Natural killer cell treated with Interleukin-12 subunit alpha and Interleukin-12 subunit beta and Interleukin-15 and Interleukin-18, amount 100 ng/mL, for 72 hours (primary cell): ENCODE measurements at regions not wholly inside any gene's neighbourhood (a gene's known extent, or its start where the extent isn't known, plus 50 kb on each side); places are given as distances from the start of the nearest gene placed in this dataset.
A peak's percentile ranks its signal among the peaks of the same experiment; 100 is the strongest.

Experiments used
- ATAC-seq, 2 donors: fragments of 150-1000 bp; cut with Tn5 transposase in 1 of 2; sonication (Bioruptor Pico), chemical (Tn5 transposase) in 1 of 2; 2 replicates each; pipeline ENCODE4 v1.10.0; 2021
- DNase-seq: peaks from one replicate; pipeline ENCODE4 v3.0.0; 2022; ENCODE audit warnings: low spot score
- H3K27ac Mint-ChIP-seq, 2 donors: 1 replicate in 1 of 2; 2 replicates in 1 of 2; pipeline ENCODE4 v1.8.0; 2022; ENCODE audit warnings: mixed read lengths in 2 of 2, mild to moderate bottlenecking in 1 of 2, moderate library complexity in 1 of 2
- H3K27me3 Mint-ChIP-seq, 2 donors: 1 replicate in 1 of 2; 2 replicates in 1 of 2; pipeline ENCODE4 v1.8.0; 2022; ENCODE audit warnings: mixed read lengths in 2 of 2
- H3K36me3 Mint-ChIP-seq: one replicate; pipeline ENCODE4 v1.8.0; 2022; ENCODE audit warnings: mixed read lengths
- H3K4me1 Mint-ChIP-seq, 2 donors: 1 replicate in 1 of 2; 2 replicates in 1 of 2; pipeline ENCODE4 v1.8.0; 2022; ENCODE audit warnings: low read depth in 2 of 2, mixed read lengths in 2 of 2, mild to moderate bottlenecking in 1 of 2
- H3K4me3 Mint-ChIP-seq: one replicate; pipeline ENCODE4 v1.8.0; 2022; ENCODE audit warnings: mixed read lengths
- H3K9me3 Mint-ChIP-seq: 2 replicates; pipeline ENCODE4 v1.8.0; 2022; ENCODE audit warnings: mixed read lengths

DNA sequence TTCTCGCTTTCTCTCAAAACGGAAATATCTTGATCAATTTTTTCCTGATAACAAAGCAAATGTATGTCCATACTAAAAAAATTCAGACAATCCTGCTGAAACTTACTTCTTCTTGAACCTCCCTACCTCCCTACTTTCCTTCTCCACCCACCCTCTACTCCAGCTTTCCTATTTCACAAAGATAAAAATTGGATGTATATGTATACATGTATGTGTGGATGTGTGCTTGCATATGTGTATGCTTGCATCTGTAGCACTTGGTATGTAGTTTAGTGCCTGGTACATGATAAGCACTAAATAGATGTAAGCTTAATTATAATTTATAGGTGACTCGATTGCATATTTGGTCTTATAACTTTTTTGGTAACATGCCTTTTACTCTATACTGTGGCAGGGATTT, 167.5 kb upstream of the ITGA4 start:
- DNase-seq (no peak), ATAC-seq (no peak)
- Mint-ChIP-seq H3K9me3 (no peaks in the 10 kb centered on the region), H3K36me3 (peaks cover 6% of the 10 kb centered on the region), H3K4me1 (no peaks in the 10 kb centered on the region), H3K27ac (no peak overlapping the region), H3K27me3 (no peaks in the 10 kb centered on the region), H3K4me3 (no peak overlapping the region)

DNA sequence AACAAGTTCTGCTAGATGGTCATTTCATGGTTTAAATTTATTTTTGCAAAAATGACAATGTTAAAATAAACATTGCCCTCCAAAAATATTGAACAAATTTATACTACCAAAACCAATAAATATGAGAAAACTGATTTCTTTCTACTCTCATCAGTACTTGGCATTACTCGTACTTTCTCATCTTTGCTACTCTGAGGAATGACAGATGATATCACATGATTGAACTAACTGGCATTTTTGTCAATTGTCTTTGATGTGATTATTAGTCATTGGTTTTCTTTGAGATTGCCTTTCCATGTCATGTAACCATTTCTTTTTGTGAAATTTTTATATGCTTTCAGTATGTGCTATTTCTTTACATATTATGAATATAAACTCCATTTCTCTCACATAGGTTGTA, 167.0 kb upstream of the ITGA4 start:
- H3K27ac Mint-ChIP-seq: no peak overlapping the region
- no peaks in the 10 kb centered on the region for H3K9me3 Mint-ChIP-seq
- no peaks in the 10 kb centered on the region for H3K27me3 Mint-ChIP-seq
- DNase-seq: no peak
- no peak overlapping the region for H3K4me3 Mint-ChIP-seq
- H3K4me1 Mint-ChIP-seq: no peaks in the 10 kb centered on the region
- ATAC-seq: no peak
- peaks cover 2% of the 10 kb centered on the region for H3K36me3 Mint-ChIP-seq

DNA sequence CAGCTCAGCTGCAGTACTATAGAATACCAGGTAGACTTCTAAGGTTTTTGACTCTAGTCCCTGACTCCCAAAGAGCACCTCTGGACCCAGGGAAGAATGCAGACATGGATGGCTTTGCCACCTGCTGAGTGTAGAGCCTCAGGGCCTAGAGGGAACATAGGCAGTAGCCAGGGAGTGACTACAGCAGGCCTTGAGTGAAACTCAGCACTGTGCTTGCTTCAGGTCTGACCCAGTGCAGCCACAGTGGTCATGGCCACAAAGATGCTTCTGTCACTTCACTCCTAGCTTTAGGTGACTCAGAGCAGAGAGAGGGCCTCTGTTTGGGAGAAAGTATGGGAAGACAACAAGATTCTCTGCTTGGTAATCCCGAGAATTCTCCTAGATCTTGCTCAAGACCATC, 162.2 kb upstream of the ITGA4 start:
- H3K27me3 Mint-ChIP-seq: no peaks in the 10 kb centered on the region
- peaks cover 11% of the 10 kb centered on the region for H3K9me3 Mint-ChIP-seq
- DNase-seq: no peak
- peaks cover 25% of the 10 kb centered on the region for H3K36me3 Mint-ChIP-seq
- no peak overlapping the region for H3K4me3 Mint-ChIP-seq
- no peak for ATAC-seq
- peaks cover 4 to 5% of the 10 kb centered on the region in 2 donors for H3K4me1 Mint-ChIP-seq
- no peak overlapping the region for H3K27ac Mint-ChIP-seq

DNA sequence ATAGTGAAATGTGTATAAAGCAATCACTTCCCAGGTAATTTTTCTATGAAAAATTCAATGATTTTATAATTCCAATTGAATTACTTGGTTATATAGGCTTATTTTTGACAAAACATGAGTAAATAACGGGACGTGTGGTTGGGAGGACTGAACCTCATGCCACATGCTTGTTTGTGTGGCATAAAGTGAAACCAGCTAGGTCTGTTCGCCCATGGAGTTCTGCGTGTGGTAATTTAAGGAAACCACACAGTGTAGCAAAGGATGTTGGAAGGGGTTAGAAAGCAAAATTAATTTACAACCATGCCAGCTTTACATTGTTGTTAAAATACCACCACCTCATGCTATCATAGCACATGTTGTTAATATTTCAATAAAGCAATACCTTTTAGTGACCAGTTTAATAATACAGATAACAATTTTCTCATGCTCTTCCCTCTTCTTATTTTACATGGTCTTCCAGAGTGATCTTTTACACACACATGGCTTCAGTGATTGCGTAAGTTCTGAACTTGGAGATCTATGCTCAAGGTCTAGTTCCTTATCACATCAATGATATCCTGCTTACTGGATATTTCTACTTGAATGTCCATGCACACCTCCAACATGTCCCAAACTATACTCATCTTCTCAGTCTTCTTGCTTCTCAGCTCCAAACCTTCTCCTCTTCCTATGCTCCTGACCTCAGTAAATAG, 156.4 kb upstream of the ITGA4 start:
- ATAC-seq (peak; percentile 70 to 73), DNase-seq (no peak)
- H3K27me3 Mint-ChIP-seq: no peaks in the 10 kb centered on the region
- peaks cover 35 to 42% of the 10 kb centered on the region in 2 donors for H3K4me1 Mint-ChIP-seq
- H3K9me3 Mint-ChIP-seq: peaks cover 11% of the 10 kb centered on the region
- H3K4me3 Mint-ChIP-seq: peak overlapping the region; percentile 79
- H3K27ac Mint-ChIP-seq: peak overlapping the region; percentile 60 to 66
- peaks cover 20% of the 10 kb centered on the region for H3K36me3 Mint-ChIP-seq

DNA sequence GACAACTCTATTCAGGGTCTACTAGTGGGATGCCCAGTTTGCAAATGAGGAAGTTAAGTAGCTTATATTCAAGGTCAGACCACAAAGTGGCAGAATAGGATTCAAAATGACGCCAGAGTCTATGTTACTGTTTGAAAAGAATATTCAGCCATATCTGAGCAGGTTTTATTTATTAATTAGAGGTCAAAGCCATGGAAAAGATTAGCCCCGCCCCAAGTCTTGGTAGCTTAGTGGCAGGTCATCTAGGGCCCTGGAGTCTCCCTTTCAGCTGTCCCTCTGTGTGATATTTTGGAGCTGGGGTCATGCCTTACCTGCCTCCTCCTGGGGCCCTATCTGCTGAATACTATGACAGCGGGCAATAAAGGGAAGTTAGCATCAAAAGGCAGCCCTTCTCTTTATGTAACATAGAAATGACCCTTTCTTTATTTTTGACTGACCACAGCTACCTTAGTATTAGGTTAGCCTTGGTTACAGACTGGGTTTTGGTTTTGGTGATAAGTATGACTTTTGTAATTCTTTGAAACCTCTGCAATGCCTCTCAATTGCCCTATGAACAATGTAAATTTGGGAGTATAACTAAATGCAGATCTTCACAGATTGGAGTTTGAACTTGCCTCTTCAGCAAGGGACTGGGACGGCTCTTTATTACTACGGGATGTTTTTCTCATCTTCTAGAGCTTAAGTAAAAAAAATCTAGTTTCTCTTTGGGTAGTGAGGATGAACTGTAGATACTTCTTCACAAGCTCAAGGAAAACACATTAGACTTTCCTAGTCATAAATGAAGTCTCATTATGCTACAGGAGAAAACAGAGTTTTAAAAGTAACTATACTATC, 153.0 kb upstream of the ITGA4 start:
- ATAC-seq (peak in 1 of 2 donors; percentile 13), DNase-seq (no peak)
- H3K4me1 Mint-ChIP-seq: peaks cover 63 to 76% of the 10 kb centered on the region in 2 donors
- H3K4me3 Mint-ChIP-seq: peak overlapping the region; percentile 83
- H3K9me3 Mint-ChIP-seq: peaks cover 5% of the 10 kb centered on the region
- no peaks in the 10 kb centered on the region for H3K27me3 Mint-ChIP-seq
- no peaks in the 10 kb centered on the region for H3K36me3 Mint-ChIP-seq
- H3K27ac Mint-ChIP-seq: peak overlapping the region; percentile 94 to 99

DNA sequence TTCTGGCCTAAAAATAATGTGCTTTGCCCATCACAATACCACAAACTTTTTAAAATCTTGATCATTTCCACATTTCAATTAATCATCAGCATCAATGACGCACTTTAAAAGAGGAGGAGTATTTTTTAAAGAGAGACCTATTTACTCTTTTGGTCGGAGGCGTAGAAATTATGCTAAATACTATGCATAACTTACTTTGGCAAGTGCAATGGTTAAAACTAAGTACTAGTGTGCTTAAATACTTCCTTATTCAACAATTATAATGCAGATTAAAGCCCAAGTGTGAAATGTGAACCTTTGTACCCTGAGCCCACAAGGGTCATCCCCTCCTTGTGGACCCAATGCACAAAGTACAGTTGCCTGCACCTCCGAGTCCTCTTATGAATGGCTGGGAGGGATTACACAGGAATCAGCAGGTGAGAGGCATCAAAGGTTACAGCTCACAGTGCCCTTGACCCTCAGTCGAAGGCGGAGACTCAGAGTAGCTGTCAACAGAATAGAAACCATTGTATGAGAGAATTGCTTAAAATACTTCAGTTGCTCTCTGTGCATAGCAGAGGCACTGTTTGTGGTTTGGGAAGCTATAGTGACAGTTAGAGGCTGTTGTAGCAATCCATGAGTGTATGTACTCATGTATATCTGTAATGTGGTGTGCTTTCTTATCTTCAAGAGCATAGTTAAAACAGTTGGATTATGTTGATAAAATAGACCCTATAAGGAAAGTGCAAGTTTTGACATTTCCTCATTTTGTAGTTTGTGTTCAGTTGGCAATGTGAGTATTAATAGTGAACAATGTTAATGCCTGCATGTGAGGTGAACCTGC, 151.7 kb upstream of the ITGA4 start:
- H3K4me1 Mint-ChIP-seq: peaks cover 61 to 75% of the 10 kb centered on the region in 2 donors
- no peaks in the 10 kb centered on the region for H3K27me3 Mint-ChIP-seq
- H3K9me3 Mint-ChIP-seq: no peaks in the 10 kb centered on the region
- DNase-seq (peak; percentile 65), ATAC-seq (peak; percentile 89 to 90)
- H3K4me3 Mint-ChIP-seq: peak overlapping the region; percentile 83
- H3K27ac Mint-ChIP-seq: peak overlapping the region; percentile 94 to 99
- H3K36me3 Mint-ChIP-seq: no peaks in the 10 kb centered on the region

DNA sequence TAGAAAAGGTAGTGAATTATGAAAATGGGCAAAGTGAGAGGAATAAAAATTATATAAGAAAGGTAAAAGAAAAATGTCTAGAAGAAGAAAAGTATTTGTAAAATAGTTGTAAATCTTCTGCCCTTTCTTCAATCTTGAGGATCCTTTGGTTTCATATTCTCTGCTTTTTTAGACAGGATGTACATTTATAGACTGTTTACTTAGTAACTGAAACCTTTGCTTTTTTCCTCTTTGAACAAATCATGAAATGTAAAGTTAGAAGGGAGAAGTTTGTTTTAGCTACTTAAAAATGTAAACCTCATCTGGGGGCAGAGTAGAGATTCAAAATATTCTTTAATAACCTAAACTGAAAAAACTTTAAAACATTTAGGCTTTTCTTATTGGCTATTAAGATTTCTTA, 150.4 kb upstream of the ITGA4 start:
- H3K4me3 Mint-ChIP-seq: peak overlapping the region; percentile 83
- no peaks in the 10 kb centered on the region for H3K9me3 Mint-ChIP-seq
- no peaks in the 10 kb centered on the region for H3K36me3 Mint-ChIP-seq
- H3K27me3 Mint-ChIP-seq: no peaks in the 10 kb centered on the region
- DNase-seq (no peak), ATAC-seq (no peak)
- H3K27ac Mint-ChIP-seq: peak overlapping the region; percentile 94 to 99
- peaks cover 51 to 66% of the 10 kb centered on the region in 2 donors for H3K4me1 Mint-ChIP-seq

DNA sequence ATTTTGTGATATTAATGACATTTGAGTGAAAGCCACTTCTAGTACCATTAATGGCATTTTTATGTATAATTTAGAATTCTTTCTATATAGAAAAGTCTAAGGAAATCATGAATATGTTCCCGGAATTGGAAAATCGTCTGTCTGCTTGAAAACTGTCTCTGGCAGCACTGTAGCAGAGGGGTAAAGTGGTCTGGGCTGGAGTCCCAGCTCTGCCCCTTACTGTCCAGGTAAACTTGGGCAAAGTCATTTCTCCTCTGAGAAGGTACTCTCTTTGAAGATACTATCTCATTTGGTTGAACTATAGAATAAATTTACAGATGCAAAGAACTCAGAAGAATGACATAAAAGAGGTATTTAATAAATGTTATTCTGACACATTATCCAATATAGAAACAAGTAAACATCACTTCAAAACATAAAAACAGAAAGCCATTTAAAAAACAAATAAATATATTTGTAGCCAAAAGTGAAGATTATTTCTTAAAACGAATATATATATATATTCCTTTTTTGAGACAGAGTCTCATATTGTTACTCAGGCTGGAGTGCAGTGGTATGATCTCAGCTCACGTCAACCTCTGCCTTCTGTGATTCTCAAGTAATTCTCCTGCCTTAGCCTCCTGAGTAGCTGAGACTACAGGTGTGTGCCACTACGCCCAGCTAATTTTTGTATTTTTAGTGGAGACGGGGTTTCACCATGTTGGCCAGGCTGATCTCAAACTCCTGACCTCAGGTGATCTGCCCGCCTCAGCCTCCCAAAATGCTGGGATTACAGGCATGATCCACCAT, 149.8 kb upstream of the ITGA4 start:
- peak overlapping the region; percentile 83 for H3K4me3 Mint-ChIP-seq
- peaks cover 56 to 70% of the 10 kb centered on the region in 2 donors for H3K4me1 Mint-ChIP-seq
- no peaks in the 10 kb centered on the region for H3K9me3 Mint-ChIP-seq
- H3K27ac Mint-ChIP-seq: peak overlapping the region; percentile 94 to 99
- no peaks in the 10 kb centered on the region for H3K36me3 Mint-ChIP-seq
- ATAC-seq (no peak), DNase-seq (no peak)
- H3K27me3 Mint-ChIP-seq: no peaks in the 10 kb centered on the region

DNA sequence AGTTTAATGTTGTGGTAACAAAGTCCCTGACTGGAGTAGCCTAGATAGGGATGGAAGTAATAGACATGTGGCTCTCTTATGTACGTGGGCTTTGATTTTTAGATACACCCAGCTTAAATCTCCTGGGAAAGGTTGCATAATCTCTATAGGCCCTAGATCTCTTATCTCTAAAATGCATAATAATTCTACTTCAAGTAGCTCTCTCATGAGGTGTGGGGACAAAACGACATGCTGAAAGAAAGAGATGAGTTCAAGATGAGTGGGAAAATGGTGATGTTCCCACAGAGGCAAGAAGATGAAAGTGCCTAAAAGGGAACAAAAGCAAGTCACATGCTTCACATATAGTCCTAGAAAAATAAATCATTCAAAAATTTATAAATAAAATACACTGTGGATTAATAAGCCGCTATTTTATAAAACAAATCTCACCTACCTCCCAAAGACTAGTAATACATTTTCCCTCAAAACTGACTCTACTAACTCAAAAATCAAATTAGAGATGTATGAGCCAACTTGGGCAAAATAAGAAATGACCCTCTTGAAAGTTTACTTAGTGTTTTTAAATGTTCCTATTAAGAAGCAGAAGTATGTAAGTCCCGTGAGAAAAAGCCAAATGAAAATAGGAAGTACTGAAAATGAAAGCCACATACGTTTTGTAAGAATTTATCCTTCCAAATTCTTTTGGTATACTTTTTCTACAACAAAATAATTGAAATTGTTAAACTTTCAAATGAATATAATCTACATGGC, 148.2 kb upstream of the ITGA4 start:
- no peaks in the 10 kb centered on the region for H3K36me3 Mint-ChIP-seq
- peak overlapping the region; percentile 94 to 99 for H3K27ac Mint-ChIP-seq
- DNase-seq (no peak), ATAC-seq (no peak)
- no peaks in the 10 kb centered on the region for H3K27me3 Mint-ChIP-seq
- H3K9me3 Mint-ChIP-seq: no peaks in the 10 kb centered on the region
- peak overlapping the region; percentile 83 for H3K4me3 Mint-ChIP-seq
- H3K4me1 Mint-ChIP-seq: peaks cover 65 to 83% of the 10 kb centered on the region in 2 donors

DNA sequence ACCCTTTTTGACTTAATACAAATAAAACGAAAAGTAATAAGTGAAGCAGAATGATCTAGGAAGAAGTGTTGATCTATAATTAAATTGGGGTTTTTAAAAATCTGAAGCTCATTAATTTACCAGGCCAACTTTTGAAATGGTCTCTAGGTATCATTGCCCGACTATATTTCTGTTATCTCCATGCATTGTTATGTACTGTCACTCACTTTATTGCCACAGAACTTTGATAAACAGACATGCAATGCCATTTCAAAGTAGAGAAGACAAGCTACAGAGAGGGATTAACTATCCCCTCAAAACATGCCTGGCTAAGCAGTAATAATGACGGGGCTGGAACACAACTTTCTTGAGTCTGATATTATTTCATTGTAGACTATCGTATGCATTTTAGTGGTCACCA, 147.6 kb upstream of the ITGA4 start:
- Mint-ChIP-seq H3K4me1 (peaks cover 62 to 83% of the 10 kb centered on the region in 2 donors), H3K9me3 (no peaks in the 10 kb centered on the region), H3K4me3 (peak overlapping the region; percentile 83), H3K27me3 (no peaks in the 10 kb centered on the region), H3K27ac (peak overlapping the region; percentile 94 to 99), H3K36me3 (no peaks in the 10 kb centered on the region)
- ATAC-seq (no peak), DNase-seq (no peak)

DNA sequence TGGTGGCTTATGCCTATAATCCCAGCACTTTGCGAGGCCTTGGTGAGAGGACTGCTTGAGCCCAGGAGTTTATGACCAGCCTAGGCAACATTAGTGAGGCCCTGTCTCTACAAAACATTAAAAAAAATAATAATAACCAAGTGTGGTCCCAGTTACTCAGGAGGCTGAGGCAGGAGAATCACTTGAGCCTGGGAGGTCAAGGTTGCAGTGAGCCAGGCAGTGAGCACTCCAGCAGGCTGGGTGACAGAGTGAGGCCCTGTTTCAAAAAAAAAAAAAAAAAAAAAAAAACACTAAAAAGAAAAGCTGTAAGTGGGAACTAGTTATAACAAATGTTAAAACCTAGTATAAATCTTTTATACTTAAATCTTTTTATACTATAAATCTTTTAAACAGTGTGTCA, 146.2 kb upstream of the ITGA4 start:
- no peak for DNase-seq
- no peaks in the 10 kb centered on the region for H3K27me3 Mint-ChIP-seq
- H3K9me3 Mint-ChIP-seq: no peaks in the 10 kb centered on the region
- H3K27ac Mint-ChIP-seq: no peak overlapping the region
- H3K36me3 Mint-ChIP-seq: no peaks in the 10 kb centered on the region
- H3K4me3 Mint-ChIP-seq: no peak overlapping the region
- no peak for ATAC-seq
- H3K4me1 Mint-ChIP-seq: peaks cover 50 to 69% of the 10 kb centered on the region in 2 donors

DNA sequence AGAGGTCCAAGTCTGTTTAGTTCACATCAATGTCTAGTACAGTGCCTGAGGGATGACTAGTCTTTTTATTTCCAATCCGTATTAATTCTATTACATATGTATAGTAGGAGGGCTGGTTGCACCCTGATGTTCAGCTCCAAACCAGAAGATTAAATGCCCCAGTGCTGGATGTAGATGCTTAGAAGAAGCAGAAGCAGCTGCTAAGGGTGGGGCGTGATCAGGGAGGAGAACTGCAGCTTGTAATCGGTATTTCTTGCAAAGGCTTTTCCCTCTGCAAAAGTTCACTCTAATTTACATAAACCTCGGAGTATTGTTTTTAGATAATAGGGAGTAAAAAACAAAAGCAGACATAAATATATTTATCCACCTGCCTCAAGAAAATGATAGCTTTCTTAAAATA, 145.3 kb upstream of the ITGA4 start:
- Mint-ChIP-seq H3K4me3 (peak overlapping the region; percentile 83), H3K4me1 (peaks cover 43 to 60% of the 10 kb centered on the region in 2 donors), H3K36me3 (no peaks in the 10 kb centered on the region), H3K9me3 (no peaks in the 10 kb centered on the region), H3K27ac (peak overlapping the region; percentile 88 to 91), H3K27me3 (no peaks in the 10 kb centered on the region)
- ATAC-seq: peak in 1 of 2 donors; percentile 12
- DNase-seq: no peak
